ENCODE measurements at regions not wholly inside any gene's neighbourhood (a gene's known extent, or its start where the extent isn't known, plus 50 kb on each side); places are given as distances from the start of the nearest gene placed in this dataset.
A peak's percentile ranks its signal among the peaks of the same experiment; 100 is the strongest.

DNA sequence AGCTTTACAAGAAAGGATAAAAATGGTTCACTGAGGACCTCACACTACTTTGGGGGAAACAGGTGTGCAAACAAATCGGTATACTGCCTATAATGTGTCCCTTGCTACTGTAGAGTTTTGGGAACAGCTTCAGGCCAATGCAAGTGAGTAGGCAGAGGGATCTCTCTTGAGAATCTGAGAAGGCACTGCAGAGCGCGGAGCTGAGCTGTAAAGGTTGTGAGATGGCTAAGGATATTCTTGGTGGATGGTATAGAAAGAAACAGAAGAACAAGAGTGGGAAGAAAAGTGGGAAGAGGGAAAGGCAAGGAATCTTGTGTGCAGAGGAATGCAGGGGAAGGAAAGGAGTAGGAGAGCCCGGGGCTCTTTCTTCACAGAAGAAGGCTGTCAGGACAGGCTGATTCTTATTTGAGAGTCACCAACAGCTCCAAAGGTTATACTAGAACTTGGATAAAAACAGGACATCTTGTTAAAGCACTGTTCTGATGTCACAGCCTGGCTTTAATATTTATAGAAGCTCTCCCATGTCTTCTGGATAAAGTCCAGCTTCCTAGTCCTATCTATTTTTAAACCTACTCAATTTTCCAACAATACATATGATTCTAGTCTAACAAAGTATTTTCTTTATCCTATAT is 985.6 kb upstream of the HS3ST1 start:
- no peak for DNase-seq
- no peak overlapping the region for H3K27ac ChIP-seq
- no peaks in the 10 kb centered on the region for H3K27me3 ChIP-seq
- no peak overlapping the region for H3K4me3 ChIP-seq
- in situ Hi-C loops (cut with MboI; ENCODE audit: low pct_ligation_motif_present in 1 of 4, low pct_unique_long_range_greater_than_20kb in 1 of 4, low sequenced_read_pairs in 3 of 4) (no loop called here), intact Hi-C loops (cut with DNase I; ENCODE audit: low total_unique reads) (no loop called here)
- no peaks in the 10 kb centered on the region for H3K36me3 ChIP-seq
- no peaks in the 10 kb centered on the region for H3K4me1 ChIP-seq
- TF ChIP-seq POLR2AphosphoS5 (IDR thresholded peaks at IDR 0.05), result no peak
- TF ChIP-seq EP300 (IDR thresholded peaks at IDR 0.05; ENCODE audit: low read depth), result no peak
- TF ChIP-seq, protein P1, sequence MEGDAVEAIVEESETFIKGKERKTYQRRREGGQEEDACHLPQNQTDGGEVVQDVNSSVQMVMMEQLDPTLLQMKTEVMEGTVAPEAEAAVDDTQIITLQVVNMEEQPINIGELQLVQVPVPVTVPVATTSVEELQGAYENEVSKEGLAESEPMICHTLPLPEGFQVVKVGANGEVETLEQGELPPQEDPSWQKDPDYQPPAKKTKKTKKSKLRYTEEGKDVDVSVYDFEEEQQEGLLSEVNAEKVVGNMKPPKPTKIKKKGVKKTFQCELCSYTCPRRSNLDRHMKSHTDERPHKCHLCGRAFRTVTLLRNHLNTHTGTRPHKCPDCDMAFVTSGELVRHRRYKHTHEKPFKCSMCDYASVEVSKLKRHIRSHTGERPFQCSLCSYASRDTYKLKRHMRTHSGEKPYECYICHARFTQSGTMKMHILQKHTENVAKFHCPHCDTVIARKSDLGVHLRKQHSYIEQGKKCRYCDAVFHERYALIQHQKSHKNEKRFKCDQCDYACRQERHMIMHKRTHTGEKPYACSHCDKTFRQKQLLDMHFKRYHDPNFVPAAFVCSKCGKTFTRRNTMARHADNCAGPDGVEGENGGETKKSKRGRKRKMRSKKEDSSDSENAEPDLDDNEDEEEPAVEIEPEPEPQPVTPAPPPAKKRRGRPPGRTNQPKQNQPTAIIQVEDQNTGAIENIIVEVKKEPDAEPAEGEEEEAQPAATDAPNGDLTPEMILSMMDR (IDR thresholded peaks at IDR 0.05), result no peak
- TF ChIP-seq POLR2A (IDR thresholded peaks at IDR 0.05), result no peak
- 78 to 80% methylated on average over 4 of the region's 4 CpGs for WGBS, 2 donors (ENCODE audit: low coverage in 1 of 2)
- no peaks in the 10 kb centered on the region for H3K9me3 ChIP-seq

DNA sequence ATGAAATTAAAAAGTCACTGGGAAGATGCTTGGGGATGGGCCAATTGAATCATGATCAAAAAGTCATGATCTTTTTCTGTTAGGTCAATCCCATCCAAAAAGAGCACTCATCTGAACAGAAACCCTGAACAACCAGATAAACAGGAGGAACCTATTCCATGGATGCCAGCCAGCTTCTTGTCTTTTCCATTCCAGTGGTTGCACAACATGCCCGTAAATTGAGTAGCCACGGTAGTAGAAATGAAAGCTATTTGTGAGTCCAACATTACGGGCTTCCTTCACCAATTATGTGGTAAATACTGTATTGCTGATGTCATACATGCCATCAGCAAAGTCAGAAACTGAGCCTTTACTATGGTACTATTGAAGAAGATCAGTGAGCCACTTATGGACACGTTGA is 982.4 kb upstream of the HS3ST1 start:
- DNase-seq, result no peak
- no peak overlapping the region for H3K4me3 ChIP-seq
- TF ChIP-seq POLR2AphosphoS5 (IDR thresholded peaks at IDR 0.05), result no peak
- no peak overlapping the region for H3K27ac ChIP-seq
- WGBS, 2 donors (ENCODE audit: low coverage in 1 of 2), result 72 to 76% methylated on average over 4 of the region's 4 CpGs
- intact Hi-C loops (cut with DNase I; ENCODE audit: low total_unique reads) (no loop called here), in situ Hi-C loops (cut with MboI; ENCODE audit: low pct_ligation_motif_present in 1 of 4, low pct_unique_long_range_greater_than_20kb in 1 of 4, low sequenced_read_pairs in 3 of 4) (no loop called here)
- no peaks in the 10 kb centered on the region for H3K27me3 ChIP-seq
- H3K36me3 ChIP-seq, result no peaks in the 10 kb centered on the region
- H3K4me1 ChIP-seq, result no peaks in the 10 kb centered on the region
- H3K9me3 ChIP-seq, result no peaks in the 10 kb centered on the region

DNA sequence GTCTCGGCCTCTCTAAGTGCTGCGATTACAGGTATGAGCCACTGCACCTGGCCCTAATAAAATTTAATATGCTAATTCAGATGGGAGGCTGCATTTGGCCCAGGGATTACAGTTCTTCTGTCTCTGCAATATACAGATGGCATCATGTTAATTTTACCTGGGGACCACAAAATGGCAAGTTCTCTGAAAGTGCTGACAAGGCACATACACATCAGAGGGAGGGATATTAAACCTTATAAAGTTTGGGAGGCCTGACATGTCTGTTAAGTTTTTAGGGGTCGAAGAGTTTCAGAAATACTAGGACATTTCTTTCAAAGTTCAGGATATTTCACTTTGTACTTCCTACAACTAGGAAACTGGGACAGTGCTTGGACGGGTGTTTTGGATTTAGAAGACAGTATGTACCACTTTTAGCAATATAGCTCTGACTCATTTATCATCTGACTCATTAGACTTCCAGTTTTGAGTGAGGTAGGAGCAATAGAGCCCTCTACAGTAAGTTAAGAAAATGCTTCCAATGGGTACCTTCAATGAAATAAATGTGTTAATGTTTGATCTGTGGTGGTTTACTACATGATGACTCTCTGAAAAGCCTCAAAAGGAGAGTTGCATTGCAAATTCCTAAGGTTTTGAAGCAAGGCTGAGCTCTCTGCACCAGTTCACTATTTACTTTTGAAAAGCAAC is 981.0 kb upstream of the HS3ST1 start:
- no peak for DNase-seq
- Histone ChIP-seq H3K4me1 (no peaks in the 10 kb centered on the region), H3K9me3 (no peaks in the 10 kb centered on the region), H3K27me3 (no peaks in the 10 kb centered on the region), H3K4me3 (no peak overlapping the region), H3K36me3 (no peaks in the 10 kb centered on the region), H3K27ac (no peak overlapping the region)
- intact Hi-C loops (cut with DNase I; ENCODE audit: low total_unique reads) (no loop called here), in situ Hi-C loops (cut with MboI; ENCODE audit: low pct_ligation_motif_present in 1 of 4, low pct_unique_long_range_greater_than_20kb in 1 of 4, low sequenced_read_pairs in 3 of 4) (no loop called here)
- TF ChIP-seq POLR2A (IDR thresholded peaks at IDR 0.05), result no peak
- TF ChIP-seq, protein P1 (IDR thresholded peaks at IDR 0.05), result peak in 1 of 5 experiments; percentile 6
- TF ChIP-seq EP300 (IDR thresholded peaks at IDR 0.05; ENCODE audit: low read depth), result no peak
- no peak for TF ChIP-seq POLR2AphosphoS5 (IDR thresholded peaks at IDR 0.05)
- WGBS, 2 donors (ENCODE audit: low coverage in 1 of 2), result 47 to 50% methylated on average over 2 to 4 of the region's 4 CpGs

DNA sequence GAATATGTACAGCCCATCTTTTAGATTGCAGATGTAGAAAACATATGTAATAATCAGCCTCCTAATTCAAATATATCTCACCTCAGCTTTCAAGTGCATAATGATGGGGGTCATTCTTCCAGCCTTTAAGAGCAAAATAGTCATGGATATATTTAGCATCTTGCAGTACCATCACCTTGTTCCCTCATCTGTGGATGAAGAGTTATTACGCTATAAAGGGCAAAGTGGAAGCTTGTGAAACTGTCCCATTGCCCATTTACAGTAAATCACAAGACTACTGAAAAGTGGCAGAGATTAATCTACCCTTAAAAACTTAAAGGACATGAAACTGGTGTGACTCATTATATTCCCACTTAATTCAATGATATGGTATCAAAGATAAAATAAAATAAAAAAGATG is 979.7 kb upstream of the HS3ST1 start:
- no peaks in the 10 kb centered on the region for H3K9me3 ChIP-seq
- no peak overlapping the region for H3K27ac ChIP-seq
- no peaks in the 10 kb centered on the region for H3K27me3 ChIP-seq
- in situ Hi-C loops (cut with MboI; ENCODE audit: low pct_ligation_motif_present in 1 of 4, low pct_unique_long_range_greater_than_20kb in 1 of 4, low sequenced_read_pairs in 3 of 4) (no loop called here), intact Hi-C loops (cut with DNase I; ENCODE audit: low total_unique reads) (no loop called here)
- DNase-seq, result no peak
- WGBS, 2 donors (ENCODE audit: low coverage in 1 of 2), result 93 to 100% methylated on average over 1 of the region's 1 CpG
- no peak overlapping the region for H3K4me3 ChIP-seq
- no peaks in the 10 kb centered on the region for H3K4me1 ChIP-seq
- H3K36me3 ChIP-seq, result no peaks in the 10 kb centered on the region
- TF ChIP-seq EP300 (IDR thresholded peaks at IDR 0.05; ENCODE audit: low read depth), result no peak
- TF ChIP-seq POLR2AphosphoS5 (IDR thresholded peaks at IDR 0.05), result no peak

DNA sequence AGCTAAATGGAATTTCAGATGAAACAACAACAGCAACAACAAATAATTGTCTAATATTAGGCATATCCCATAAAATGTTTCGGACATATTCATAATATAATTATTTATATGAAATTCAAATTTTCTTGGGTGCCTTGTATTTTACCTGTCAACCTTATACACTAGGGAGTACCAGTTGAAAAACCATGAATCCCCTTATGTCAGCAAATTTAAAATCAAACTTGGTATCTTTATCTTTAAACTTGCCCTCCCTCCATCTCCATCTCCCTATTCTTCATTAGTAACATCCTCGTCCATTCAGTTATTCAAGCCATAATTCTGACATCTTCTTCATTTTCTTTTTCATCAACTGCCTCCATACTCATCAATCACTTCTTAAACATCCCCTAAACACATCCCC is 974.5 kb upstream of the HS3ST1 start:
- H3K36me3 ChIP-seq, result no peaks in the 10 kb centered on the region
- no peaks in the 10 kb centered on the region for H3K9me3 ChIP-seq
- H3K4me1 ChIP-seq, result no peaks in the 10 kb centered on the region
- in situ Hi-C loops (cut with MboI; ENCODE audit: low pct_ligation_motif_present in 1 of 4, low pct_unique_long_range_greater_than_20kb in 1 of 4, low sequenced_read_pairs in 3 of 4), result no loop called here
- WGBS, 2 donors (ENCODE audit: low coverage in 1 of 2), result 82 to 92% methylated on average over 2 of the region's 2 CpGs
- H3K4me3 ChIP-seq, result no peak overlapping the region
- intact Hi-C loops (cut with DNase I; ENCODE audit: low total_unique reads), result no loop called here
- no peak for DNase-seq
- H3K27me3 ChIP-seq, result no peaks in the 10 kb centered on the region
- no peak overlapping the region for H3K27ac ChIP-seq
- TF ChIP-seq, protein P1 (IDR thresholded peaks at IDR 0.05), result no peak
- TF ChIP-seq POLR2A (IDR thresholded peaks at IDR 0.05), result no peak
- no peak for TF ChIP-seq POLR2AphosphoS5 (IDR thresholded peaks at IDR 0.05)
- no peak for TF ChIP-seq EP300 (IDR thresholded peaks at IDR 0.05; ENCODE audit: low read depth)

All from transverse colon (tissue), 4 donors.